IMR-90 (cell line): ENCODE measurements at regions not wholly inside any gene's neighbourhood (a gene's known extent, or its start where the extent isn't known, plus 50 kb on each side); places are given as distances from the start of the nearest gene placed in this dataset.

Source experiments
- ATAC-seq: fragments of 200-7000 bp; cut with Tn5 transposase; 2 replicates; pipeline ENCODE4 v1.9.1; 2020; ENCODE audit warnings: low read depth, mild to moderate bottlenecking, moderate library complexity
- BruUV-seq: library from RNA; stranded (reverse); fragments of 400-500 nt; replicated peaks from 2 replicates; lab custom pipeline; 2021; lab: Mats Ljungman, UMichigan
- CTCF ChIA-PET: fragments of 300-600 bp; formaldehyde crosslinking; extraction: SDS; loops from one replicate; lab custom pipeline; 2021; ENCODE audit warnings: antibody characterized with exemption; lab: Yijun Ruan, JAX
- POLR2A ChIA-PET: fragments of 300-600 bp; sonication (Branson Sonifier 250); formaldehyde crosslinking; loops from one replicate; lab custom pipeline; 2022; ENCODE audit warnings: antibody characterized with exemption; ENCODE audit not compliant: unreplicated experiment; lab: Charles Lee
- DNase-seq: peaks from one replicate; pipeline ENCODE4 v3.0.0; 2013
- H2AFZ ChIP-seq: replicated peaks from 2 replicates; pipeline ENCODE3; 2013; ENCODE audit warnings: low read length, mild to moderate bottlenecking; ENCODE audit not compliant: poor library complexity
- H2AK5ac ChIP-seq: 2 replicates; pipeline ENCODE4 v1.6.1; 2013; ENCODE audit warnings: low read depth, low read length, inconsistent platforms
- H2AK9ac ChIP-seq: replicated peaks from 2 replicates; pipeline ENCODE3; 2013; ENCODE audit warnings: mild to moderate bottlenecking, low read depth, low read length, moderate library complexity; ENCODE audit not compliant: poor library complexity
- H2BK120ac ChIP-seq: 2 replicates; pipeline ENCODE4 v1.6.1; 2013; ENCODE audit warnings: low read depth, low read length, inconsistent platforms
- H2BK15ac ChIP-seq: 3 replicates; pipeline ENCODE4 v1.6.1; 2013; ENCODE audit warnings: low read depth, low read length, inconsistent platforms
- H2BK20ac ChIP-seq: 2 replicates; pipeline ENCODE4 v1.6.1; 2013; ENCODE audit warnings: low read depth, mild to moderate bottlenecking, inconsistent platforms, low read length, moderate library complexity
- H2BK5ac ChIP-seq: 2 replicates; pipeline ENCODE4 v1.6.1; 2013; ENCODE audit warnings: mild to moderate bottlenecking, low read depth, low read length, inconsistent platforms; ENCODE audit not compliant: poor library complexity, severe bottlenecking
- H3K14ac ChIP-seq: replicated peaks from 2 replicates; pipeline ENCODE4 v1.6.1; 2013; ENCODE audit warnings: low read depth, low read length, inconsistent platforms
- H3K18ac ChIP-seq: 2 replicates; pipeline ENCODE4 v1.6.1; 2013; ENCODE audit warnings: low read depth, low read length, control low read depth
- H3K23ac ChIP-seq: 2 replicates; pipeline ENCODE4 v1.6.1; 2013; ENCODE audit warnings: low read depth, low read length, inconsistent platforms
- H3K27ac ChIP-seq: 2 replicates; pipeline ENCODE4 v1.5.1; 2013; ENCODE audit warnings: mild to moderate bottlenecking, control low read depth, low read length; ENCODE audit not compliant: insufficient read depth
- H3K27me3 ChIP-seq: 2 replicates; pipeline ENCODE4 v1.6.1; 2013; ENCODE audit warnings: low read length; ENCODE audit not compliant: control insufficient read depth, insufficient read depth
- H3K36me3 ChIP-seq: 2 replicates; pipeline ENCODE4 v1.6.1; 2013; ENCODE audit warnings: low read length, mixed read lengths; ENCODE audit not compliant: control insufficient read depth, insufficient read depth
- H3K4ac ChIP-seq: 2 replicates; pipeline ENCODE4 v1.6.1; 2013; ENCODE audit warnings: low read depth, low read length, inconsistent platforms
- H3K4me1 ChIP-seq: 2 replicates; pipeline ENCODE4 v1.6.1; 2013; ENCODE audit warnings: low read length, mixed read lengths; ENCODE audit not compliant: control insufficient read depth, insufficient read depth
- H3K4me2 ChIP-seq: 2 replicates; pipeline ENCODE4 v1.6.1; 2013; ENCODE audit warnings: low read depth, mild to moderate bottlenecking, control low read depth, low read length, moderate library complexity
- H3K4me3 ChIP-seq: 2 replicates; pipeline ENCODE4 v1.5.1; 2013; ENCODE audit warnings: low read depth, mild to moderate bottlenecking, control low read depth, low read length, moderate library complexity; ENCODE audit not compliant: insufficient read depth
- H3K56ac ChIP-seq: 2 replicates; pipeline ENCODE4 v1.6.1; 2013; ENCODE audit warnings: low read length, inconsistent platforms; ENCODE audit not compliant: insufficient read depth; ENCODE audit errors: extremely low read depth
- H3K79me1 ChIP-seq, 2 experiments: 2 replicates each; pipeline ENCODE4 v1.6.1; 2013; ENCODE audit warnings: low read length in 2 of 2, inconsistent platforms in 1 of 2, low read depth in 1 of 2
- H3K9ac ChIP-seq: 2 replicates; pipeline ENCODE4 v1.6.1; 2013; ENCODE audit warnings: low read depth, low read length, control low read depth
- H3K9me1 ChIP-seq: 2 replicates; pipeline ENCODE4 v1.6.1; 2013; ENCODE audit warnings: low read length, inconsistent platforms; ENCODE audit not compliant: insufficient read depth
- H3K9me3 ChIP-seq: 2 replicates; pipeline ENCODE4 v1.6.1; 2013; ENCODE audit warnings: low read length; ENCODE audit not compliant: control insufficient read depth, insufficient read depth
- H4K20me1 ChIP-seq: 2 replicates; pipeline ENCODE4 v1.6.1; 2013; ENCODE audit warnings: low read length, inconsistent platforms; ENCODE audit not compliant: insufficient read depth
- H4K5ac ChIP-seq: 2 replicates; pipeline ENCODE4 v1.6.1; 2013; ENCODE audit warnings: mild to moderate bottlenecking, low read depth, low read length, control low read depth
- H4K8ac ChIP-seq, 2 experiments: 2 replicates each; pipeline ENCODE4 v1.6.1; 2013; ENCODE audit warnings: low read depth in 2 of 2, low read length in 2 of 2, control low read depth in 1 of 2, inconsistent platforms in 1 of 2
- H4K91ac ChIP-seq: 2 replicates; pipeline ENCODE4 v1.6.1; 2013; ENCODE audit warnings: low read depth, low read length, inconsistent platforms; ENCODE audit not compliant: insufficient read depth
- BHLHE40 ChIP-seq: fragments of 150-350 bp; IDR thresholded peaks from 2 replicates; pipeline ENCODE4 v1.6.1; 2016; ENCODE audit warnings: mild to moderate bottlenecking, low read depth, low read length
- CEBPB ChIP-seq: IDR thresholded peaks from 2 replicates; pipeline ENCODE4 v1.6.1; 2012; ENCODE audit warnings: low read depth, low read length, improper control_type of control experiment
- CHD1 ChIP-seq: IDR thresholded peaks from 2 replicates; pipeline ENCODE4 v1.6.1; 2012; ENCODE audit warnings: low read depth, low read length, improper control_type of control experiment
- CTCF ChIP-seq: conservative IDR thresholded peaks from 2 replicates; pipeline ENCODE4 v1.5.1; 2012; ENCODE audit warnings: mild to moderate bottlenecking, low read depth, low read length, improper control_type of control experiment
- ELK1 ChIP-seq: fragments of 150-350 bp; IDR thresholded peaks from 2 replicates; pipeline ENCODE4 v1.6.1; 2016; ENCODE audit warnings: low read depth, mild to moderate bottlenecking, low read length, moderate library complexity, borderline replicate concordance
- FOS ChIP-seq: fragments of 150-350 bp; IDR thresholded peaks from 2 replicates; pipeline ENCODE4 v1.6.1; 2016; ENCODE audit warnings: low read depth, low read length
- MAFK ChIP-seq: IDR thresholded peaks from 2 replicates; pipeline ENCODE4 v1.6.1; 2012; ENCODE audit warnings: low read depth, low read length, improper control_type of control experiment
- MAZ ChIP-seq: IDR thresholded peaks from 2 replicates; pipeline ENCODE4 v1.6.1; 2012; ENCODE audit warnings: low read depth, mild to moderate bottlenecking, low read length, improper control_type of control experiment, moderate library complexity, borderline replicate concordance
- MXI1 ChIP-seq: IDR thresholded peaks from 2 replicates; pipeline ENCODE4 v1.6.1; 2012; ENCODE audit warnings: low read depth, mild to moderate bottlenecking, low read length, moderate library complexity, borderline replicate concordance
- NFE2L2 ChIP-seq: fragments of 150-350 bp; IDR thresholded peaks from 2 replicates; pipeline ENCODE4 v1.6.1; 2016; ENCODE audit warnings: low read depth, mild to moderate bottlenecking, low read length
- POLR2A ChIP-seq: IDR thresholded peaks from 2 replicates; pipeline ENCODE4 v1.6.1; 2012; ENCODE audit warnings: mild to moderate bottlenecking, low read depth, low read length
- RAD21 ChIP-seq: IDR thresholded peaks from 2 replicates; pipeline ENCODE4 v1.6.1; 2012; ENCODE audit warnings: low read length, improper control_type of control experiment
- RCOR1 ChIP-seq: IDR thresholded peaks from 2 replicates; pipeline ENCODE4 v1.6.1; 2012; ENCODE audit warnings: mild to moderate bottlenecking, low read length, improper control_type of control experiment; ENCODE audit not compliant: insufficient replicate concordance
- RFX5 ChIP-seq: IDR thresholded peaks from 2 replicates; pipeline ENCODE4 v1.8.0; 2012; ENCODE audit warnings: low read depth, mild to moderate bottlenecking, low read length, moderate library complexity
- SMC3 ChIP-seq: fragments of 150-350 bp; IDR thresholded peaks from 2 replicates; pipeline ENCODE4 v1.6.1; 2016; ENCODE audit warnings: low read depth, mild to moderate bottlenecking, antibody characterized with exemption, low read length, moderate library complexity
- USF2 ChIP-seq: fragments of 150-350 bp; IDR thresholded peaks from 2 replicates; pipeline ENCODE4 v1.6.1; 2017; ENCODE audit warnings: mild to moderate bottlenecking, antibody characterized with exemption, low read length, low read depth
- WGBS, 2 experiments: methylation state at CpG; one replicate each; pipeline versions ENCODE4 v1.1.5 to v1.1.7; 2013; ENCODE audit warnings: missing lambda C conversion rate in 2 of 2; ENCODE audit not compliant: insufficient read length in 1 of 2; ENCODE audit errors: extremely low coverage in 2 of 2; 5-methylcytosine and 5-hydroxymethylcytosine counted together
- dilution Hi-C: fragments of 300-500 bp; cut with HindIII; formaldehyde crosslinking; loops from one replicate; pipeline ENCODE4 v1.14.3; 2018; ENCODE audit warnings: low sequenced_read_pairs; ENCODE audit not compliant: unreplicated experiment
- in situ Hi-C: fragments of 300-500 bp; cut with MboI; formaldehyde crosslinking; loops from 3 replicates; pipeline ENCODE4 v1.14.3; 2019; ENCODE audit warnings: low sequenced_read_pairs, inconsistent platforms, mixed read lengths
- intact Hi-C: fragments of 100-400 bp; cut with micrococcal nuclease; formaldehyde crosslinking; loops from 2 replicates; pipeline ENCODE4 v1.10.0; 2022

- POLR2A ChIA-PET: no interaction called here
- H3K9ac ChIP-seq: no peak overlapping the region
- no peak overlapping the region for H3K23ac ChIP-seq
- in situ Hi-C loops (no loop called here), dilution Hi-C loops (no loop called here), intact Hi-C loops (no loop called here)
- DNase-seq (no peak), ATAC-seq (no peak)
- no peaks in the 10 kb centered on the region; the same call in 1 of the 2 replicates for H3K27me3 ChIP-seq
- no peak overlapping the region for H3K4me3 ChIP-seq
- H4K8ac ChIP-seq: no peak overlapping the region
- H3K79me1 ChIP-seq: no peaks in the 10 kb centered on the region
- no TSS peak for BruUV-seq
- no peak overlapping the region for H3K4me2 ChIP-seq
- no peak overlapping the region for H2BK15ac ChIP-seq
- no peak overlapping the region for H4K91ac ChIP-seq
- no peak overlapping the region for H2BK5ac ChIP-seq
- no peak overlapping the region for H2AK5ac ChIP-seq
- no peaks in the 10 kb centered on the region for H3K36me3 ChIP-seq
- no CpG with 5 or more reads among the region's 1 CpG for WGBS, 2 experiments
- CTCF ChIA-PET: no interaction called here
- H3K56ac ChIP-seq: no peak overlapping the region
- H2BK20ac ChIP-seq: no peak overlapping the region
- H3K14ac ChIP-seq: no peak overlapping the region
- no peak overlapping the region for H4K5ac ChIP-seq
- no peak overlapping the region for H3K4ac ChIP-seq
- H2AK9ac ChIP-seq: no peak overlapping the region
- no peak overlapping the region for H2BK120ac ChIP-seq
- no peak overlapping the region for H2AFZ ChIP-seq
- no peak overlapping the region for H3K18ac ChIP-seq
- no peaks in the 10 kb centered on the region for H3K4me1 ChIP-seq
- TF ChIP-seq CHD1 (no peak), BHLHE40 (no peak), MAZ (no peak), USF2 (no peak), FOS (no peak), CEBPB (no peak), SMC3 (no peak), RAD21 (no peak), RFX5 (no peak), MAFK (no peak), POLR2A (no peak), MXI1 (no peak), ELK1 (no peak), CTCF (no peak), NFE2L2 (no peak), RCOR1 (no peak)
- no peaks in the 10 kb centered on the region for H3K9me1 ChIP-seq
- no peaks in the 10 kb centered on the region for H4K20me1 ChIP-seq
- no peak overlapping the region for H3K27ac ChIP-seq
- no peaks in the 10 kb centered on the region for H3K9me3 ChIP-seq
Measured at GRCh38 chrX:55335296-55335695, 70.6 kb upstream of the PAGE3 start.
